ENCODE measurements at regions not wholly inside any gene's neighbourhood (a gene's known extent, or its start where the extent isn't known, plus 50 kb on each side); places are given as distances from the start of the nearest gene placed in this dataset.

DNA sequence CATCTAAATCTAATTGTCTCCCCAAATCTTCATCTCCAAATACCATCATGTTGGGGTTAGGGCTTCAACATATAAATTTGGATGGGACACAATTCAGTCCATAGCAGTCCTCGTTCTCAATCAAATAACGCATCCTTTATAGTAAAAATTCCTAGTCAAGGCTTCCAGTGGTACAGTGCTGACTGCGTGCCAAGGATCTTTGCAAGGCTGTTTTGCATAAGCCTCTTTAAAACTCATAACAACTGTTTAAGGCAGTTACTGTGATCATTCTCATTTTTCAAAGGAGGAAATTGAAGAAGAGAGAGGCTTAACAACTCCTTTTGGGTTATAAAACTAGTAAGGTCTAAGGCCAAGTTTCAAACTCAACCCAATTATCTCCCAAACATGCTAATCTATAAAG, 666.9 kb downstream of the NYAP2 start:
- H3K27ac ChIP-seq (ENCODE audit: low read depth, low read length): no peak overlapping the region
- TF ChIP-seq EZH2phosphoT487 (conservative IDR thresholded peaks at IDR 0.05; ENCODE audit: low read length): no peak
- TF ChIP-seq, protein P1, sequence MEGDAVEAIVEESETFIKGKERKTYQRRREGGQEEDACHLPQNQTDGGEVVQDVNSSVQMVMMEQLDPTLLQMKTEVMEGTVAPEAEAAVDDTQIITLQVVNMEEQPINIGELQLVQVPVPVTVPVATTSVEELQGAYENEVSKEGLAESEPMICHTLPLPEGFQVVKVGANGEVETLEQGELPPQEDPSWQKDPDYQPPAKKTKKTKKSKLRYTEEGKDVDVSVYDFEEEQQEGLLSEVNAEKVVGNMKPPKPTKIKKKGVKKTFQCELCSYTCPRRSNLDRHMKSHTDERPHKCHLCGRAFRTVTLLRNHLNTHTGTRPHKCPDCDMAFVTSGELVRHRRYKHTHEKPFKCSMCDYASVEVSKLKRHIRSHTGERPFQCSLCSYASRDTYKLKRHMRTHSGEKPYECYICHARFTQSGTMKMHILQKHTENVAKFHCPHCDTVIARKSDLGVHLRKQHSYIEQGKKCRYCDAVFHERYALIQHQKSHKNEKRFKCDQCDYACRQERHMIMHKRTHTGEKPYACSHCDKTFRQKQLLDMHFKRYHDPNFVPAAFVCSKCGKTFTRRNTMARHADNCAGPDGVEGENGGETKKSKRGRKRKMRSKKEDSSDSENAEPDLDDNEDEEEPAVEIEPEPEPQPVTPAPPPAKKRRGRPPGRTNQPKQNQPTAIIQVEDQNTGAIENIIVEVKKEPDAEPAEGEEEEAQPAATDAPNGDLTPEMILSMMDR (IDR thresholded peaks at IDR 0.05; ENCODE audit: insufficient read depth, low read length, poor library complexity, severe bottlenecking): no peak
- H2AFZ ChIP-seq (ENCODE audit: low read depth, low read length, severe bottlenecking): no peak overlapping the region
- H3K27me3 ChIP-seq (ENCODE audit: low read length): no peaks in the 10 kb centered on the region
- no peaks in the 10 kb centered on the region for H3K9me3 ChIP-seq (ENCODE audit: insufficient read depth, low read length)
- no peaks in the 10 kb centered on the region for H3K9me2 ChIP-seq (replicated peaks; ENCODE audit: insufficient read depth, low read length)
- no peaks in the 10 kb centered on the region for H3K36me3 ChIP-seq (ENCODE audit: low read length)
- H3K79me2 ChIP-seq (ENCODE audit: insufficient read depth, low read length): no peaks in the 10 kb centered on the region
- H3K4me2 ChIP-seq (ENCODE audit: low read depth, low read length, poor library complexity, severe bottlenecking): no peak overlapping the region
- no peaks in the 10 kb centered on the region for H4K20me1 ChIP-seq (ENCODE audit: low read depth, low read length)
- H3K4me3 ChIP-seq (ENCODE audit: insufficient read depth, low read length, poor library complexity, severe bottlenecking): no peak overlapping the region
- H3K9ac ChIP-seq (ENCODE audit: low read length): no peak overlapping the region
- no peaks in the 10 kb centered on the region for H3F3A ChIP-seq (ENCODE audit: insufficient read depth)

DNA sequence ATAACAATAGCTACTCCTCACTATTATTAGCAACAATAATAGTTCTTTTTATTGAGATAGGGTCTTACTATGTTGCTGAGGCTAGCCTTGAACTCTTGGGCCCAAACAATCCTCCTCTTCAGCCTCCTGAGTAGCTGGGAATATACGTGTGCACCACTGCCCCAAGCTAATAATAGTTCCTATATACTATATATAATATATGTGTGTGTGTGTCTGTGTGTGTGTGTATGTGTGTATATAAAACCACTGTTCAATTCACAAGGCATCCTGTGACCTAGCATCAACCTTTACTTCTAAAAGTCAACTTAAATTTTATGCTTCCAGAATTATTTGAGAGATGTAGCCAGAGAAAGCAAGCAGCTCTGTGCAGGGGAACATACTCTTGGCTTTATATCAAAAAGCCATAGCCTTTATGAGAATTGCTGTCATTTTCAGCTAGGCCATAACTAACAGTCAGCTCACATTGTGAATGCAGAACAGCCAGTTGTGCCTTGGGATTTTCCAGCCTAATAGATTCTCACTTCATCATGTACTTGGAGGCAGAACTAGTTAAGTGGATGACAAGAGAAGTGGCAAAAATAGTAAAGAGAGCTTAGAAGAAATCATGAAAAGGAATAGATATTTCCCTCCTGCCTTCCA, 665.5 kb downstream of the NYAP2 start:
- no peaks in the 10 kb centered on the region for H3K9me2 ChIP-seq (replicated peaks; ENCODE audit: insufficient read depth, low read length)
- no peak overlapping the region for H3K4me2 ChIP-seq (ENCODE audit: low read depth, low read length, poor library complexity, severe bottlenecking)
- H3K36me3 ChIP-seq (ENCODE audit: low read length): no peaks in the 10 kb centered on the region
- H3K27me3 ChIP-seq (ENCODE audit: low read length): no peaks in the 10 kb centered on the region
- H3K79me2 ChIP-seq (ENCODE audit: insufficient read depth, low read length): no peaks in the 10 kb centered on the region
- H3K4me3 ChIP-seq (ENCODE audit: insufficient read depth, low read length, poor library complexity, severe bottlenecking): no peak overlapping the region
- TF ChIP-seq, protein P1 (IDR thresholded peaks at IDR 0.05; ENCODE audit: insufficient read depth, low read length, poor library complexity, severe bottlenecking): no peak
- no peak for TF ChIP-seq EZH2phosphoT487 (conservative IDR thresholded peaks at IDR 0.05; ENCODE audit: low read length)
- H3K9ac ChIP-seq (ENCODE audit: low read length): no peak overlapping the region
- no peak overlapping the region for H2AFZ ChIP-seq (ENCODE audit: low read depth, low read length, severe bottlenecking)
- H3F3A ChIP-seq (ENCODE audit: insufficient read depth): no peaks in the 10 kb centered on the region
- no peak overlapping the region for H3K27ac ChIP-seq (ENCODE audit: low read depth, low read length)
- no peaks in the 10 kb centered on the region for H3K9me3 ChIP-seq (ENCODE audit: insufficient read depth, low read length)
- H4K20me1 ChIP-seq (ENCODE audit: low read depth, low read length): no peaks in the 10 kb centered on the region

DNA sequence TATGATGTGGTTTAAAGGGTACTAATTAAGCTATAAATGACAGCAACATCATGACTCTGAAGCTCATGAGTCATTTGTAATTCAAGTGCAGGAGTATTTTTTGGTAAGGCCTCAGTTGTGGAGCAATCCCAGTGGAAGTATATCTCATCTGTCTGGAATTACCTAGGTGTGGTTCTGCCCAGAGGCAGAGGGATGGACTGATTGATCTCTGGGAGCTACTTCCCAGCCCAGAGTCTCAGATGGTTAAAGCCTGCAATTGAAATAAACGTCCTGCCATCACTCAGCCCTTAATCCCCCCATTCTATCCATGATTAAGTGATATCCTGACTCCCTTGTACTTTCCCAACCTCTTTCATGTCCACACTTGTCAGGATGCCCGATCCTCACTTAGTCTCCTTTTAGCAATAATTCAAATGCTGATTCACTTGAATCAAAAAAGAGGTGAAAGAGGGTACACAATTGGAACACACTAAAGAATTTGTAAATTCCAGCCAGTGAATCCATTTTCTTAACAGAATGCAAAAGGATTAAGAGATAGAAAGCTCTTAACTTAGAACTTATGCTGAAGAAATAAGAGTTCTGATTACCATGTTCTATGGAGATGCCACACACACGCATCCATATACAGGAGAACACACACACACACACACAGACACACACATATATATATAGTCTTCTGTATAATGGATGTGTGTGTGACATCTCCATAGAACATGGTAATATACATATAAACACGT, 664.4 kb downstream of the NYAP2 start:
- no peaks in the 10 kb centered on the region for H3F3A ChIP-seq (ENCODE audit: insufficient read depth)
- H3K4me3 ChIP-seq (ENCODE audit: insufficient read depth, low read length, poor library complexity, severe bottlenecking): no peak overlapping the region
- H3K27me3 ChIP-seq (ENCODE audit: low read length): no peaks in the 10 kb centered on the region
- H3K79me2 ChIP-seq (ENCODE audit: insufficient read depth, low read length): no peaks in the 10 kb centered on the region
- H3K4me2 ChIP-seq (ENCODE audit: low read depth, low read length, poor library complexity, severe bottlenecking): no peak overlapping the region
- H3K9me2 ChIP-seq (replicated peaks; ENCODE audit: insufficient read depth, low read length): no peaks in the 10 kb centered on the region
- H3K9ac ChIP-seq (ENCODE audit: low read length): no peak overlapping the region
- H3K27ac ChIP-seq (ENCODE audit: low read depth, low read length): no peak overlapping the region
- H3K36me3 ChIP-seq (ENCODE audit: low read length): no peaks in the 10 kb centered on the region
- no peaks in the 10 kb centered on the region for H4K20me1 ChIP-seq (ENCODE audit: low read depth, low read length)
- no peak overlapping the region for H2AFZ ChIP-seq (ENCODE audit: low read depth, low read length, severe bottlenecking)
- TF ChIP-seq, protein P1 (IDR thresholded peaks at IDR 0.05; ENCODE audit: insufficient read depth, low read length, poor library complexity, severe bottlenecking): no peak
- no peak for TF ChIP-seq EZH2phosphoT487 (conservative IDR thresholded peaks at IDR 0.05; ENCODE audit: low read length)
- no peaks in the 10 kb centered on the region for H3K9me3 ChIP-seq (ENCODE audit: insufficient read depth, low read length)
